ENCODE measurements at regions not wholly inside any gene's neighbourhood (a gene's known extent, or its start where the extent isn't known, plus 50 kb on each side); places are given as distances from the start of the nearest gene placed in this dataset.

DNA sequence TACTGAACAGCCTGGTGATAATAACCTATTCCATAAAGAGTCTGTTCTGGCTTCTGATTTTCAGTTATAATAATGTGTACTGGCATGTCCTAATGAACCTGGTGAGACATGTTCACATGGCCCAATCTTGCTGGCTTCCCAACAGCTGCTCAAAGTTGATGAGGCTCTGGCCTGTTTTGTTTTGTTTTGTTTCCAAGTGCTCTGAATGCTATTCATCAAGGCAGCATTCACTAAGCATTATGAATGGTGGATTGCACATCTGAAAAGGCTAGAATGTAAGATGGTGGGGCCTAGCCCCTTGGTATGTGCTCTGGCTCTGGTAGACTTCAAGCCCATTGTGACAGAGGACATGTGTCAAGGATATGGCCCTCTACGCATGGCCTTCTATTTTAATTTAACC is 388.5 kb downstream of the PSAT1 start:
- H3K4me2 ChIP-seq = no peak overlapping the region
- H4K20me1 ChIP-seq (ENCODE audit: insufficient read depth) = no peaks in the 10 kb centered on the region
- no peaks in the 10 kb centered on the region for H3K79me2 ChIP-seq (ENCODE audit: insufficient read depth, low read depth)
- H3K27me3 ChIP-seq (ENCODE audit: insufficient read depth, low read depth) = no peaks in the 10 kb centered on the region
- no peaks in the 10 kb centered on the region for H3K4me1 ChIP-seq (ENCODE audit: low read depth, poor library complexity, severe bottlenecking)
- H2AFZ ChIP-seq (ENCODE audit: low read depth) = no peak overlapping the region
- no peak overlapping the region for H3K27ac ChIP-seq
- no peak overlapping the region for H3K4me3 ChIP-seq (IDR thresholded peaks at IDR 0.05; ENCODE audit: insufficient read depth, low read depth, low read length)
- H3K9ac ChIP-seq = no peak overlapping the region
- TF ChIP-seq, protein P1, sequence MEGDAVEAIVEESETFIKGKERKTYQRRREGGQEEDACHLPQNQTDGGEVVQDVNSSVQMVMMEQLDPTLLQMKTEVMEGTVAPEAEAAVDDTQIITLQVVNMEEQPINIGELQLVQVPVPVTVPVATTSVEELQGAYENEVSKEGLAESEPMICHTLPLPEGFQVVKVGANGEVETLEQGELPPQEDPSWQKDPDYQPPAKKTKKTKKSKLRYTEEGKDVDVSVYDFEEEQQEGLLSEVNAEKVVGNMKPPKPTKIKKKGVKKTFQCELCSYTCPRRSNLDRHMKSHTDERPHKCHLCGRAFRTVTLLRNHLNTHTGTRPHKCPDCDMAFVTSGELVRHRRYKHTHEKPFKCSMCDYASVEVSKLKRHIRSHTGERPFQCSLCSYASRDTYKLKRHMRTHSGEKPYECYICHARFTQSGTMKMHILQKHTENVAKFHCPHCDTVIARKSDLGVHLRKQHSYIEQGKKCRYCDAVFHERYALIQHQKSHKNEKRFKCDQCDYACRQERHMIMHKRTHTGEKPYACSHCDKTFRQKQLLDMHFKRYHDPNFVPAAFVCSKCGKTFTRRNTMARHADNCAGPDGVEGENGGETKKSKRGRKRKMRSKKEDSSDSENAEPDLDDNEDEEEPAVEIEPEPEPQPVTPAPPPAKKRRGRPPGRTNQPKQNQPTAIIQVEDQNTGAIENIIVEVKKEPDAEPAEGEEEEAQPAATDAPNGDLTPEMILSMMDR (conservative IDR thresholded peaks at IDR 0.05; ENCODE audit: low read depth, low read length) = no peak
- no peaks in the 10 kb centered on the region for H3K36me3 ChIP-seq (ENCODE audit: insufficient read depth)

DNA sequence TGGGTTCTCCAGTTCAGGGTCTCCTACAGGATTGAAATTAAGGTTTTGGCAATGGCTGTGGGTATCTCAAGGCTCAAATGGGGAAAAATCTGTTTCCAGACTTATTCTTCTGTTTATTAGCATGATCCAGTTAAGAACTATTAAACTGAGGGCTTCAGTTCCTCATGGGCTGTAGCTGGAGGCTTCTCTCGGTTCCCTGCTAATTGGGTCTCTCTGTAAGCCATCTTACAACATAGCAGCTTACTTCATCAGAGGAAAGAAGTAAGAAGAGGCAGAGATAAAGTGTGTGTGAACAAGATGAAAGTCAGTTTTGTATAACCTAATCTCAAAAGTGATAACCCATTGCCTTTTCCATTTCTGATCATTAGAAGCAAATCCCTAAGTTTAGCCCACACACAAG is 391.9 kb downstream of the PSAT1 start:
- no peaks in the 10 kb centered on the region for H3K79me2 ChIP-seq (ENCODE audit: insufficient read depth, low read depth)
- no peaks in the 10 kb centered on the region for H3K4me1 ChIP-seq (ENCODE audit: low read depth, poor library complexity, severe bottlenecking)
- H3K4me2 ChIP-seq = no peak overlapping the region
- no peak overlapping the region for H2AFZ ChIP-seq (ENCODE audit: low read depth)
- H3K9ac ChIP-seq = no peak overlapping the region
- H3K4me3 ChIP-seq (IDR thresholded peaks at IDR 0.05; ENCODE audit: insufficient read depth, low read depth, low read length) = no peak overlapping the region
- TF ChIP-seq, protein P1 (conservative IDR thresholded peaks at IDR 0.05; ENCODE audit: low read depth, low read length) = no peak
- no peaks in the 10 kb centered on the region for H3K36me3 ChIP-seq (ENCODE audit: insufficient read depth)
- H3K27ac ChIP-seq = no peak overlapping the region
- no peaks in the 10 kb centered on the region for H4K20me1 ChIP-seq (ENCODE audit: insufficient read depth)
- no peaks in the 10 kb centered on the region for H3K27me3 ChIP-seq (ENCODE audit: insufficient read depth, low read depth)

DNA sequence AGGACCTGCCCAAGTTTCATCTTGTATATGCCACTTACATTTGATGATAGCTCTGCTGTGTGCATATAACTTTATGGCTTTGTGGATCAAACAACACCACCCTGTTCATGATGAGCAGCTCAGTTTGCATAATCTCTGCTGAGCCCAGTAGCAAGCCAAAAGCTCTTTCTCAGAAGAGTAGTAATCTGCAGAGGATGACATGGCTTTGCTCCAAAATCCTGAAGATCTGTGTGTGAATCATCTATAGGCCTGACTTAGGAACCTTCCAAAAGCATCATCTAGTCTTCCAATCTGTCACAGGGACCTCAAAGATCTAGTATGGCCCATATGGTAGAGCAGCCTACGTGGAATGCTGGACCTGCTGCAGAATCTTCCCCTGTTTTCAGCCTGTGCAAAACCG is 394.6 kb downstream of the PSAT1 start:
- H3K4me1 ChIP-seq (ENCODE audit: low read depth, poor library complexity, severe bottlenecking) = no peaks in the 10 kb centered on the region
- no peaks in the 10 kb centered on the region for H3K36me3 ChIP-seq (ENCODE audit: insufficient read depth)
- TF ChIP-seq, protein P1 (conservative IDR thresholded peaks at IDR 0.05; ENCODE audit: low read depth, low read length) = no peak
- no peaks in the 10 kb centered on the region for H3K79me2 ChIP-seq (ENCODE audit: insufficient read depth, low read depth)
- H3K27me3 ChIP-seq (ENCODE audit: insufficient read depth, low read depth) = no peaks in the 10 kb centered on the region
- no peaks in the 10 kb centered on the region for H4K20me1 ChIP-seq (ENCODE audit: insufficient read depth)
- H2AFZ ChIP-seq (ENCODE audit: low read depth) = no peak overlapping the region
- no peak overlapping the region for H3K4me2 ChIP-seq
- no peak overlapping the region for H3K4me3 ChIP-seq (IDR thresholded peaks at IDR 0.05; ENCODE audit: insufficient read depth, low read depth, low read length)
- H3K27ac ChIP-seq = no peak overlapping the region
- no peak overlapping the region for H3K9ac ChIP-seq

DNA sequence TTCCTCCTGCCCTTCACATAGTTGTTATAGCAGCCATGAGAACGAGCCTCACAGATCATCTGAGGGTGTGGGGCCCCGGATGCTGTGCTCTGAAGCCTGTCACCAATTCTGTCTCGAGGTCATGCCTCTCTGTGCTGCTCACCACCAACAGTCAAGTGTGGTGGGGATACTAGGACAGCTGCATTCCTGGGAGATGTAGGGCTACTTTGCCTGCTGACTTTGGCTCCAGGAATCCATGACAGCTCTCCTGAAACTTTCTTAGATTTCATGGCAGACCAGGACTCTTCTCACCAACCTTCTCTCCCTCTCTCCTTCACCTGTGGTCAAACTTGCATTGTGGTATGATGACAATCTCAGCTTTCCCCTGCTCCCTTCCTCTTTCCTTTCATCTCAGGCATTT is 395.9 kb downstream of the PSAT1 start:
- Histone ChIP-seq H4K20me1 (ENCODE audit: insufficient read depth) (no peaks in the 10 kb centered on the region), H3K27ac (no peak overlapping the region), H3K9ac (no peak overlapping the region), H3K79me2 (ENCODE audit: insufficient read depth, low read depth) (no peaks in the 10 kb centered on the region), H3K4me3 (IDR thresholded peaks at IDR 0.05; ENCODE audit: insufficient read depth, low read depth, low read length) (no peak overlapping the region), H2AFZ (ENCODE audit: low read depth) (no peak overlapping the region), H3K27me3 (ENCODE audit: insufficient read depth, low read depth) (no peaks in the 10 kb centered on the region), H3K4me2 (no peak overlapping the region), H3K36me3 (ENCODE audit: insufficient read depth) (no peaks in the 10 kb centered on the region), H3K4me1 (ENCODE audit: low read depth, poor library complexity, severe bottlenecking) (no peaks in the 10 kb centered on the region)
- TF ChIP-seq, protein P1 (conservative IDR thresholded peaks at IDR 0.05; ENCODE audit: low read depth, low read length) = no peak

DNA sequence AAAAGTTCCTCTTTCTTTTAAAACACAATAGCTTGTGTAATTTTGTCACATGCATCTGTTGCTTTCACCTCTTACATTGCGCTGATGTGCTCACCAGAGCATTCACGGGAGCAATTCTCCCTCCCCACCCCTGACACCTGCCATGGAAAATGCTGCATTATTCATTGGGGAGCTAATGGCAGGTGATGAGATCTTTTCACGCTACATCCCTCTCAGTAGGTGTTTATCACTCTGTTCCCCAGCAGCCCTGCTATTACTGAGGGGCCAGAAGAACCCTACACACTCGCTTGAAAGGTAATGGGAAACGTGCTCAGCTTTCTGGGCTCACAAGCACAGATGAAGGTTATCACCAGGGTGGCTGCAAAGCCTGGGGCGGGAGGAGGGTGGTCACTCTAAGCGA is 398.0 kb downstream of the PSAT1 start:
- Histone ChIP-seq H3K36me3 (ENCODE audit: insufficient read depth) (no peaks in the 10 kb centered on the region), H3K4me1 (ENCODE audit: low read depth, poor library complexity, severe bottlenecking) (no peaks in the 10 kb centered on the region), H3K27me3 (ENCODE audit: insufficient read depth, low read depth) (no peaks in the 10 kb centered on the region), H3K27ac (no peak overlapping the region), H4K20me1 (ENCODE audit: insufficient read depth) (no peaks in the 10 kb centered on the region), H3K9ac (no peak overlapping the region), H3K4me2 (no peak overlapping the region), H3K79me2 (ENCODE audit: insufficient read depth, low read depth) (no peaks in the 10 kb centered on the region), H3K4me3 (IDR thresholded peaks at IDR 0.05; ENCODE audit: insufficient read depth, low read depth, low read length) (no peak overlapping the region), H2AFZ (ENCODE audit: low read depth) (no peak overlapping the region)
- TF ChIP-seq, protein P1 (conservative IDR thresholded peaks at IDR 0.05; ENCODE audit: low read depth, low read length) = no peak

Measured in KMS-11 (cell line).